ENCODE measurements at regions not wholly inside any gene's neighbourhood (a gene's known extent, or its start where the extent isn't known, plus 50 kb on each side); places are given as distances from the start of the nearest gene placed in this dataset.
"Not testable (repeated sequence)": the region's sequence is repeated elsewhere in the genome, so short reads cannot be mapped to it uniquely, and the experiment has no call there.

- DNase-seq = no peak
Measured at GRCh38 chr6:78243519-78243918, 590.7 kb downstream of the MEI4 start.

- no peak for DNase-seq
Measured at GRCh38 chr6:78251931-78252330, 599.1 kb downstream of the MEI4 start.

- no peak for DNase-seq
Measured at GRCh38 chr6:78253618-78254017, 600.8 kb downstream of the MEI4 start.

GRCh38 chr6:78259935-78260334 lies 607.1 kb downstream of the MEI4 start:
- DNase-seq = no peak

- not testable (repeated sequence) for DNase-seq
Measured at GRCh38 chr6:78260427-78260826, 606.9 kb upstream of the IRAK1BP1 start.

GRCh38 chr6:78268591-78269452 lies 598.5 kb upstream of the IRAK1BP1 start:
- no peak for DNase-seq

- no peak for DNase-seq
Measured at GRCh38 chr6:78300885-78301284, 566.5 kb upstream of the IRAK1BP1 start.

GRCh38 chr6:78302411-78302810 lies 564.9 kb upstream of the IRAK1BP1 start:
- DNase-seq = no peak

GRCh38 chr6:78308025-78308424 lies 559.3 kb upstream of the IRAK1BP1 start:
- no peak for DNase-seq

- DNase-seq = no peak
Measured at GRCh38 chr6:78322068-78322845, 545.1 kb upstream of the IRAK1BP1 start.

- DNase-seq = no peak
Measured at GRCh38 chr6:78324213-78324612, 543.1 kb upstream of the IRAK1BP1 start.

- DNase-seq = no peak
Measured at GRCh38 chr6:78340755-78341154, 526.6 kb upstream of the IRAK1BP1 start.

- no peak for DNase-seq
Measured at GRCh38 chr6:78345882-78346281, 521.5 kb upstream of the IRAK1BP1 start.

- no peak for DNase-seq
Measured at GRCh38 chr6:78347191-78347916, 520.0 kb upstream of the IRAK1BP1 start.

- no peak for DNase-seq
Measured at GRCh38 chr6:78353040-78353439, 514.3 kb upstream of the IRAK1BP1 start.

- DNase-seq = no peak
Measured at GRCh38 chr6:78363688-78364087, 503.7 kb upstream of the IRAK1BP1 start.

GRCh38 chr6:78365473-78365872 lies 501.9 kb upstream of the IRAK1BP1 start:
- no peak for DNase-seq

- no peak for DNase-seq
Measured at GRCh38 chr6:78377056-78377455, 490.3 kb upstream of the IRAK1BP1 start.

- no peak for DNase-seq
Measured at GRCh38 chr6:78379982-78380381, 487.4 kb upstream of the IRAK1BP1 start.

GRCh38 chr6:78380541-78380940 lies 486.8 kb upstream of the IRAK1BP1 start:
- DNase-seq = no peak

- no peak for DNase-seq
Measured at GRCh38 chr6:78383968-78384367, 483.4 kb upstream of the IRAK1BP1 start.

GRCh38 chr6:78386854-78387253 lies 480.5 kb upstream of the IRAK1BP1 start:
- not testable (repeated sequence) for DNase-seq

- DNase-seq = no peak
Measured at GRCh38 chr6:78390066-78390465, 477.3 kb upstream of the IRAK1BP1 start.

All from NCI-H1105 (cell line).